Mucosa of descending colon (tissue), 3 donors: ENCODE measurements at regions not wholly inside any gene's neighbourhood (a gene's known extent, or its start where the extent isn't known, plus 50 kb on each side); places are given as distances from the start of the nearest gene placed in this dataset.

Experiments used
- ATAC-seq: fragments of 200-7000 bp; cut with Tn5 transposase; one replicate; pipeline ENCODE4 v1.9.1; 2020; ENCODE audit warnings: mild to moderate bottlenecking, moderate library complexity
- DNase-seq, 3 donors: peaks; one replicate each; pipeline ENCODE4 v3.0.0-alpha.2; 2020
- H3K36me3 ChIP-seq: fragments of 200-600 bp; one replicate; pipeline ENCODE4 v1.8.0; 2021; ENCODE audit warnings: low read depth, mild to moderate bottlenecking
- H3K4me1 ChIP-seq: fragments of 200-600 bp; one replicate; pipeline ENCODE4 v1.8.0; 2021; ENCODE audit warnings: low read depth, mild to moderate bottlenecking
- H3K4me3 ChIP-seq: fragments of 200-600 bp; one replicate; pipeline ENCODE4 v1.8.0; 2021; ENCODE audit warnings: mild to moderate bottlenecking
- H3K9me3 ChIP-seq: fragments of 200-600 bp; one replicate; pipeline ENCODE4 v1.8.0; 2021; ENCODE audit warnings: mild to moderate bottlenecking
- CTCF ChIP-seq: fragments of 200-600 bp; IDR thresholded peaks from one replicate; pipeline ENCODE4 v1.8.0; 2022; ENCODE audit warnings: antibody characterized with exemption, mild to moderate bottlenecking
- intact Hi-C, 2 donors: fragments of 100-400 bp; cut with DNase I in 1 of 2; cut with micrococcal nuclease in 1 of 2; formaldehyde crosslinking; loops; one replicate each; pipeline versions ENCODE4 v1.11.0 to v1.11.1; 2022; cut with DNase I, micrococcal nuclease
- donor health status: DM: no; HTN: no; CAD: no; lungs with moderate emphysema.
- donor health status: DM: no; HTN: no; CAD: no.
- donor health status: DM: no; HTN: yes; CAD: no.

GRCh38 chr16:5595849-5596248 lies 498.3 kb upstream of the EEF2KMT start:
- intact Hi-C loops: no loop called here
- Histone ChIP-seq H3K4me3 (no peak overlapping the region), H3K9me3 (no peaks in the 10 kb centered on the region), H3K36me3 (no peaks in the 10 kb centered on the region), H3K4me1 (no peaks in the 10 kb centered on the region)
- DNase-seq (no peak), ATAC-seq (no peak)
- no peak for TF ChIP-seq CTCF

- no peak for TF ChIP-seq CTCF
- Histone ChIP-seq H3K4me1 (no peaks in the 10 kb centered on the region), H3K36me3 (no peaks in the 10 kb centered on the region), H3K9me3 (no peaks in the 10 kb centered on the region), H3K4me3 (no peak overlapping the region)
- DNase-seq (no peak), ATAC-seq (no peak)
- intact Hi-C loops: no loop called here
Observed at GRCh38 chr16:5590416-5590815, 492.8 kb upstream of the EEF2KMT start.

GRCh38 chr16:5589812-5590373 lies 492.3 kb upstream of the EEF2KMT start:
- Histone ChIP-seq H3K4me3 (no peak overlapping the region), H3K36me3 (no peaks in the 10 kb centered on the region), H3K9me3 (no peaks in the 10 kb centered on the region), H3K4me1 (no peaks in the 10 kb centered on the region)
- intact Hi-C loops: no loop called here
- TF ChIP-seq CTCF: no peak
- DNase-seq (no peak), ATAC-seq (no peak)

- Histone ChIP-seq H3K4me1 (no peaks in the 10 kb centered on the region), H3K4me3 (no peak overlapping the region), H3K36me3 (no peaks in the 10 kb centered on the region), H3K9me3 (no peaks in the 10 kb centered on the region)
- no peak for ATAC-seq
- no peak for TF ChIP-seq CTCF
- no peak for DNase-seq
- intact Hi-C loops: no loop called here
Observed at GRCh38 chr16:5584109-5584508, 486.5 kb upstream of the EEF2KMT start.

GRCh38 chr16:5582529-5582928 lies 484.9 kb upstream of the EEF2KMT start:
- ATAC-seq (no peak), DNase-seq (no peak)
- Histone ChIP-seq H3K36me3 (no peaks in the 10 kb centered on the region), H3K4me1 (no peaks in the 10 kb centered on the region), H3K9me3 (no peaks in the 10 kb centered on the region), H3K4me3 (no peak overlapping the region)
- no peak for TF ChIP-seq CTCF
- intact Hi-C loops: no loop called here

- intact Hi-C loops: no loop called here
- H3K4me1 ChIP-seq: no peaks in the 10 kb centered on the region
- no peak overlapping the region for H3K4me3 ChIP-seq
- H3K9me3 ChIP-seq: no peaks in the 10 kb centered on the region
- no peaks in the 10 kb centered on the region for H3K36me3 ChIP-seq
- DNase-seq (no peak), ATAC-seq (no peak)
- no peak for TF ChIP-seq CTCF
Observed at GRCh38 chr16:5581908-5582307, 484.3 kb upstream of the EEF2KMT start.
